ENCODE measurements at regions not wholly inside any gene's neighbourhood (a gene's known extent, or its start where the extent isn't known, plus 50 kb on each side); places are given as distances from the start of the nearest gene placed in this dataset.

DNA sequence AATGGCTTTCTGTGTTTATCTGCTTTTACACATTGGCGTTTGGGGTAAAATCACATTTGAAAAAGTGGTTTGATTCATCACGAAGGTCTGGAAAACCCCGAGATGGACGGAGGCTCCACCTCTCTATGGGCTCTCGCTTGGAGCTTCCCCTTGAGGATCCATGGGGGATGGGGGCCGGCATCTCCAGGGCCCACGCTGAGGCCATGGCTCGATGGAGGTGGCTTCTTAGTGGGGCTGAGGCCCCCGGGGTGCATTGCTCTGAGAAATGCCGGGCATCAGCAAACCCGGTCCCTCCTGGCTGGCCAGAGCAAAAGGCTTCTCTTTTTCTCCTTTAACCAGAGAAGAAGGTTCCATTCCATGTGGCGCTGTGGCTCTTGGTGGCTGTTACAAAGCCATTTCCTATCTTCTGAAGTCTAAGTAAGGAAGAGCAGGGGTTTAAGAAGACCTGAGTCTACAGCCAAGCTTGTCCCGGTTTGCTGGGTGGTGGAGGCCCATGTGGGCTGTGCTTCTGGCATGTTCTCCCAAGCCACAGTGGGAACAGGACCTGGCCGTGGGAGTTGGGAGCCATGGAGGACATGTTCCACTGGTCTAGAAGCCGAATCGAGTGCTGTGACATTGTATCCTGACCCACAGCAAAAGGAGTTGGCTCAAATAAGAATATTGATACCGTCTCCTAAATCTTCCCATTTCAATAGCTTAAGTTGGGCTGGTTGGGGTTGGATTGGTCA is 243.5 kb upstream of the PITRM1 start:
- no peak for DNase-seq (ENCODE audit: low read depth)
- no peak for TF ChIP-seq CTCF (IDR thresholded peaks at IDR 0.05; ENCODE audit: insufficient read depth, low read depth, low read length)
- no peak overlapping the region for H3K4me3 ChIP-seq (ENCODE audit: low read depth, low read length)

- no peak for DNase-seq (ENCODE audit: low read depth)
- no peak overlapping the region for H3K4me3 ChIP-seq (ENCODE audit: low read depth, low read length)
- TF ChIP-seq CTCF (IDR thresholded peaks at IDR 0.05; ENCODE audit: insufficient read depth, low read depth, low read length): no peak
Observed at GRCh38 chr10:3415038-3415736, 242.6 kb upstream of the PITRM1 start.

- no peak for DNase-seq (ENCODE audit: low read depth)
- H3K4me3 ChIP-seq (ENCODE audit: low read depth, low read length): no peak overlapping the region
- no peak for TF ChIP-seq CTCF (IDR thresholded peaks at IDR 0.05; ENCODE audit: insufficient read depth, low read depth, low read length)
Observed at GRCh38 chr10:3414667-3415023, 242.1 kb upstream of the PITRM1 start.

- H3K4me3 ChIP-seq (ENCODE audit: low read depth, low read length): no peak overlapping the region
- no peak for DNase-seq (ENCODE audit: low read depth)
- no peak for TF ChIP-seq CTCF (IDR thresholded peaks at IDR 0.05; ENCODE audit: insufficient read depth, low read depth, low read length)
Observed at GRCh38 chr10:3413937-3414666, 241.5 kb upstream of the PITRM1 start.

- no peak for TF ChIP-seq CTCF (IDR thresholded peaks at IDR 0.05; ENCODE audit: insufficient read depth, low read depth, low read length)
- no peak overlapping the region for H3K4me3 ChIP-seq (ENCODE audit: low read depth, low read length)
- DNase-seq (ENCODE audit: low read depth): no peak
Observed at GRCh38 chr10:3412646-3413045, 240.1 kb upstream of the PITRM1 start.

DNA sequence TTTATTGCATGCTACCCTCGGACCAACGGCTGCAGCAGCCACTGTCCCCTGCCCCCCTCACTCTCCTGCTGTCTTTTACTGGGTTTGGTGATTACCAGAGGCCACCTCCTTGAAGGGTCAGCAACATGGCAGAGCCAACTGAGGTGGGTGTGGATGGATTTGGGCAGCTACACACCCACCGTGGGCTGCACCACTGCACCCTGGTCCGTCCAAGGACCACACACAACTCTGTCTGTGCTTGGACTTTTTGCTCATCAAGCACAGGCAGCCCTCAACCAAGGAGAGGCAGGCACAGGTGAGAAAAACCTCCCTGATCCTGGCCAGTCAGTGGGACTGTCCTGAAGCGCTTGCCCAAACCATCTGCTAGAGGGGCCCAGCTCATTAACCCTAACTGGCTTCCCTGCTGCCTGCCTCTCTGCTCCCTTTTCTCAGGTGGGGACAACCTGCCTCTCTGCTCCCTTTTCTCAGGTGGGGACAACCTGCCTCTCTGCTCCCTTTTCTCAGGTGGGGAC is 239.5 kb upstream of the PITRM1 start:
- no peak overlapping the region for H3K4me3 ChIP-seq (ENCODE audit: low read depth, low read length)
- no peak for TF ChIP-seq CTCF (IDR thresholded peaks at IDR 0.05; ENCODE audit: insufficient read depth, low read depth, low read length)
- no peak for DNase-seq (ENCODE audit: low read depth)

All from fibroblast of villous mesenchyme (primary cell).